ENCODE measurements at regions not wholly inside any gene's neighbourhood (a gene's known extent, or its start where the extent isn't known, plus 50 kb on each side); places are given as distances from the start of the nearest gene placed in this dataset.
"Not testable (repeated sequence)": the region's sequence is repeated elsewhere in the genome, so short reads cannot be mapped to it uniquely, and the experiment has no call there.

GRCh38 chr2:192448881-192449280 lies 254.1 kb upstream of the TMEFF2 start:
- ATAC-seq (replicated peaks), result no peak
- H3K27me3 Mint-ChIP-seq, result no peaks in the 10 kb centered on the region
- H3K27ac Mint-ChIP-seq, result no peak overlapping the region
- no peaks in the 10 kb centered on the region for H3K4me1 Mint-ChIP-seq
- no peak overlapping the region for H3K4me3 Mint-ChIP-seq
- peaks cover 0 to 2% of the 10 kb centered on the region in 2 donors for H3K9me3 Mint-ChIP-seq
- DNase-seq, result no peak
- H3K36me3 Mint-ChIP-seq, result no peaks in the 10 kb centered on the region

- no peaks in the 10 kb centered on the region for H3K9me3 Mint-ChIP-seq
- H3K36me3 Mint-ChIP-seq, result no peaks in the 10 kb centered on the region
- no peak overlapping the region for H3K27ac Mint-ChIP-seq
- no peaks in the 10 kb centered on the region for H3K4me1 Mint-ChIP-seq
- no peak overlapping the region for H3K4me3 Mint-ChIP-seq
- H3K27me3 Mint-ChIP-seq, result no peaks in the 10 kb centered on the region
- ATAC-seq (replicated peaks), result no peak
- DNase-seq, result no peak
These were observed 249.6 kb upstream of the TMEFF2 start for GRCh38 chr2:192444286-192444838.

- Mint-ChIP-seq H3K4me1 (no peaks in the 10 kb centered on the region), H3K9me3 (no peaks in the 10 kb centered on the region), H3K27me3 (no peaks in the 10 kb centered on the region), H3K27ac (no peak overlapping the region), H3K36me3 (no peaks in the 10 kb centered on the region), H3K4me3 (no peak overlapping the region)
- ATAC-seq (replicated peaks), result no peak
- DNase-seq, result no peak
These were observed 249.1 kb upstream of the TMEFF2 start for GRCh38 chr2:192443831-192444230.

DNA sequence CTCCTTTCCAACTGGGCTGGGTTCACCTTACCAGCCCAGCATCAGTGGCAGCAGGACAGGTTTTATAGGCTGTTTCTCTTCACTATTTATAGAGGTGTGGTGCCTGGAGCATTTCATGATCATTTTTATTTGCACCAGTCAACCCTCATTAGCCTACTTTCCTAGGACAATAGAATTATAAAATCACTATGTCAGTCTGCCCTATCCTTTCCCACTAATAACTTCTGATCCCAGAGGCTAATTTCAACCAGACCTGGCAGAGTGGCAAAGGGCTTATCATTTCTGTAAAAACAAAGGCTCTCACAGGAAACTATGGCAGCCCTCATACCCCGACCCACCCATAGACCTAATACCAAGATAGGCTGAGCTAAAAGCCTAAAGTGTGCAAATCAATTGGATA lies 243.5 kb upstream of the TMEFF2 start:
- Mint-ChIP-seq H3K4me1 (no peaks in the 10 kb centered on the region), H3K27ac (no peak overlapping the region), H3K27me3 (no peaks in the 10 kb centered on the region), H3K9me3 (no peaks in the 10 kb centered on the region), H3K4me3 (no peak overlapping the region), H3K36me3 (no peaks in the 10 kb centered on the region)
- DNase-seq, result no peak
- no peak for ATAC-seq (replicated peaks)

DNA sequence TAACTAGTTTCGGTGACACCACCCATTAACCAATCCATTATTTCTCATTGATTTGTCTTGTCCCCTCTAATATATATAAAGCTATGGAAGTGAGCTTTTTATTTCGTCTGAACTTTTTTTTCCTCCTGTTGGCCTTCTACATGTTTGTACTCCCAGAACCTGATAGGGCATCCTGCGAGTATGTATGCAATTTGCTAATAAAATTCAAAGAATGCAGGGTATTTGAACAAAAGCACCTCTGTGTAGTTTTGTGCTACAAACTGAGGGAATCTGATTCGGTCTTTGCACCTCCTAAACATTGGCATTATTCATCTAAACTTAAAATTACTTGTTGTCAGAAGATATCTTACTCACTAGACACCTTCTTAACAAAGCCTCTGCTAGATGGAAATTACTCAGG lies 242.9 kb upstream of the TMEFF2 start:
- DNase-seq (no peak), ATAC-seq (replicated peaks) (no peak)
- no peak overlapping the region for H3K27ac Mint-ChIP-seq
- no peaks in the 10 kb centered on the region for H3K4me1 Mint-ChIP-seq
- H3K4me3 Mint-ChIP-seq, result no peak overlapping the region
- no peaks in the 10 kb centered on the region for H3K9me3 Mint-ChIP-seq
- no peaks in the 10 kb centered on the region for H3K27me3 Mint-ChIP-seq
- no peaks in the 10 kb centered on the region for H3K36me3 Mint-ChIP-seq

- Mint-ChIP-seq H3K27ac (no peak overlapping the region), H3K36me3 (no peaks in the 10 kb centered on the region), H3K4me1 (no peaks in the 10 kb centered on the region), H3K4me3 (no peak overlapping the region), H3K27me3 (no peaks in the 10 kb centered on the region), H3K9me3 (peaks cover 0 to 2% of the 10 kb centered on the region in 2 donors)
- DNase-seq (no peak), ATAC-seq (replicated peaks) (no peak)
These were observed 229.5 kb upstream of the TMEFF2 start for GRCh38 chr2:192424243-192424642.

- Mint-ChIP-seq H3K9me3 (peaks cover 2 to 5% of the 10 kb centered on the region in 2 donors), H3K27ac (no peak overlapping the region), H3K4me1 (no peaks in the 10 kb centered on the region), H3K27me3 (no peaks in the 10 kb centered on the region), H3K4me3 (no peak overlapping the region), H3K36me3 (no peaks in the 10 kb centered on the region)
- ATAC-seq (replicated peaks) (no peak), DNase-seq (no peak)
These were observed 225.1 kb upstream of the TMEFF2 start for GRCh38 chr2:192419786-192420185.

DNA sequence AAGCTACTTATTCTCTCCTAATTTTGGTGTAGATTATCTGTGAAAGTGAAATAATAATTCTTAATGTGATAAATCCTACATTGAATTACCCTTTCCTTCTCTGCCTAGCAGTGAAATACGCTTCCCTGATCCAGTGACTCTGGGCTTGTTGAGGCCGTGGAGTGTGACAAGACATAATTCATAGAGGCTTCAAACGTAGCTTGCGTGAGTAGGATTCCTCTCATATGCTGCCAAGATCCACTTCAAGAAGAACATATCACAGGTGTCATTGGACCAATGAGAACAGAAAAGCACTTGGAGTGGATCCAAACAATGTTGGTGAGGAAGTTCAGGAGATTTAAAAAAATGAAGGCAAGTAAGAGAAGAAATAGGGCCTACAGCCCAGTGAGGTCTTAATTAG lies 221.3 kb upstream of the TMEFF2 start:
- Mint-ChIP-seq H3K9me3 (peaks cover 2 to 5% of the 10 kb centered on the region in 2 donors), H3K27ac (no peak overlapping the region), H3K36me3 (no peaks in the 10 kb centered on the region), H3K4me3 (no peak overlapping the region), H3K4me1 (no peaks in the 10 kb centered on the region), H3K27me3 (no peaks in the 10 kb centered on the region)
- ATAC-seq (replicated peaks) (no peak), DNase-seq (no peak)

DNA sequence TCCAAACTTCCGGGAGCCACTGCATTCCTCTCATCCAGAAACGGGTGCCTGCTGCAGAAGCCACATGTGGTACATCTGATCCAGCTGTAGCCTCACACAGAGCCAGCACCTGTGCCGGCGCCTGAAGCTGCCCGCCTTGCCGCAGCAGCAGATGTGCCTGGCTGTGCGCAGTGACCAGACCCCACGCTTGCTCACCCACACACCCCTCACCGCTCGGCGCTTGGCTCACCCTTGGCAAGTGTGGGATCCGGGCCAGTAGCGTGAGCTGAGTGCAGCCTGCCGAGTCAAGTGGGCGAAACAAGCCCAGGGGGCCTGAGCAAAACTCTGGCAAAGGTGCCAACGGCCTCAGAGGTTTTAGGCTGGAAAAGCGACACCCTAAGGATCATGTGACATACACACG lies 220.1 kb upstream of the TMEFF2 start:
- ATAC-seq (replicated peaks) (no peak), DNase-seq (no peak)
- no peaks in the 10 kb centered on the region for H3K4me1 Mint-ChIP-seq
- no peak overlapping the region for H3K4me3 Mint-ChIP-seq
- H3K9me3 Mint-ChIP-seq, result peaks cover 0 to 5% of the 10 kb centered on the region in 2 donors
- H3K27me3 Mint-ChIP-seq, result no peaks in the 10 kb centered on the region
- H3K36me3 Mint-ChIP-seq, result no peaks in the 10 kb centered on the region
- H3K27ac Mint-ChIP-seq, result no peak overlapping the region

GRCh38 chr2:192413812-192414681 lies 219.3 kb upstream of the TMEFF2 start:
- no peak for DNase-seq
- ATAC-seq (replicated peaks), result no peak
- Mint-ChIP-seq H3K9me3 (peaks cover 0 to 5% of the 10 kb centered on the region in 2 donors), H3K36me3 (no peaks in the 10 kb centered on the region), H3K4me1 (no peaks in the 10 kb centered on the region), H3K27ac (no peak overlapping the region), H3K4me3 (no peak overlapping the region), H3K27me3 (no peaks in the 10 kb centered on the region)

GRCh38 chr2:192412866-192413265 lies 218.1 kb upstream of the TMEFF2 start:
- not testable (repeated sequence) for H3K27ac Mint-ChIP-seq; H3K27me3 Mint-ChIP-seq; DNase-seq; H3K4me1 Mint-ChIP-seq; H3K9me3 Mint-ChIP-seq; H3K4me3 Mint-ChIP-seq; ATAC-seq (replicated peaks); H3K36me3 Mint-ChIP-seq

DNA sequence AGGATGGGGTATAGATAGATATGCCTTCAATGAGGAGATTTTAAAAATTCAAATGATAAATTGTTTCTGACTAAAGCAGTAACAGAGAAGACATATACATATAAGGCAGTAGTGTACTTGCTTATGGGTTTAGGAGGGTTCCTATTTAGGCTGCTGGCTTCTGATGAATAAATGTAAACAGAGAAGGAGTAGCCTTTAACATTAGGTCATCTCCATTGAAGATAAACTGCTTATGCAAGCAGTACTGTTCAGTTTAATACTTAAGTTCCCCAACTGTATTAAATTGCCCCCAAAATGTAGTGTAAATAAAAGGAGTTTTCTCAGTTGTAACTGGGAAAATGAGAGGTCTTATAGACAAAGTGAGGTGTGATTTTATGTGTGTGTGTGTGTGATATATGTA lies 217.7 kb upstream of the TMEFF2 start:
- ATAC-seq (replicated peaks) (no peak), DNase-seq (no peak)
- no peaks in the 10 kb centered on the region for H3K36me3 Mint-ChIP-seq
- H3K4me3 Mint-ChIP-seq, result no peak overlapping the region
- no peak overlapping the region for H3K27ac Mint-ChIP-seq
- no peaks in the 10 kb centered on the region for H3K27me3 Mint-ChIP-seq
- H3K4me1 Mint-ChIP-seq, result no peaks in the 10 kb centered on the region
- no peaks in the 10 kb centered on the region for H3K9me3 Mint-ChIP-seq

DNA sequence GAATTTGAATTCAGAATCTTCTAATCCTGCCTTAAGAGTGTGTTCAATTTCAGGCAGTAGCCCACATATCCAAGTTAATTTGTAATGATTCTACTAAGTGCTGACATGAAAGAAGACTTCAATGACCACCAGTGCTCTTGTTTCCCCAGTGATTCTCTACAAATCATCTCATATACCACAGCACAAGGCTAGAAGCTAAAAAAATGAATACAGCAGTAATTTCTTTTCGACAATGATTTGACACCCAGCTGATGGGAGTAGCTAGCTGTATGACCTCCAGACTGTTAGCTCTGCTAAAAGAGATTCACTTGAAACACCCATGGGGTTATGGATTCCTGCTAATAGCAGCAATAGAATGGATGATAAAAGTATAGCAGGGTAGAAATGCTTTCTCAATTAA lies 217.0 kb upstream of the TMEFF2 start:
- Mint-ChIP-seq H3K4me3 (no peak overlapping the region), H3K36me3 (no peaks in the 10 kb centered on the region), H3K27me3 (no peaks in the 10 kb centered on the region), H3K9me3 (no peaks in the 10 kb centered on the region), H3K4me1 (no peaks in the 10 kb centered on the region), H3K27ac (no peak overlapping the region)
- no peak for ATAC-seq (replicated peaks)
- DNase-seq, result no peak

DNA sequence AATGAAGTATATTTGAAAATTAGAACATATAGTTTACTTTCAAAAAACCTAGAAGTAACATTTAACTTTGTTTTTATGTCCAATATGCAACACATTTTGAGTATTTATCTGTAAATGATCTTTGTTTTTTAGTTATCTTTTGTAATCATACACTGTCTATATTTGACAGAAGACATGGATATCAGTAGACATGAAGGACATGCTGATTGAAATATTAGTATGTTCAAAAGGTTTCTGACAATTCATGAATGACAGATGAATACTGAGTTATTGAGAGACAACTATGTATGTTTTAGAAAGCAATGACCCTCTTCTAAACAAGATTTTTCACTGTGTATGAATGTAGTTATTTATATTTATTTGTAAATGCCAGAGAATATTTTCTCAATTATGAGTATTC lies 215.6 kb upstream of the TMEFF2 start:
- H3K4me1 Mint-ChIP-seq, result no peaks in the 10 kb centered on the region
- ATAC-seq (replicated peaks) (no peak), DNase-seq (no peak)
- H3K9me3 Mint-ChIP-seq, result no peaks in the 10 kb centered on the region
- H3K36me3 Mint-ChIP-seq, result no peaks in the 10 kb centered on the region
- no peak overlapping the region for H3K4me3 Mint-ChIP-seq
- no peaks in the 10 kb centered on the region for H3K27me3 Mint-ChIP-seq
- H3K27ac Mint-ChIP-seq, result no peak overlapping the region

DNA sequence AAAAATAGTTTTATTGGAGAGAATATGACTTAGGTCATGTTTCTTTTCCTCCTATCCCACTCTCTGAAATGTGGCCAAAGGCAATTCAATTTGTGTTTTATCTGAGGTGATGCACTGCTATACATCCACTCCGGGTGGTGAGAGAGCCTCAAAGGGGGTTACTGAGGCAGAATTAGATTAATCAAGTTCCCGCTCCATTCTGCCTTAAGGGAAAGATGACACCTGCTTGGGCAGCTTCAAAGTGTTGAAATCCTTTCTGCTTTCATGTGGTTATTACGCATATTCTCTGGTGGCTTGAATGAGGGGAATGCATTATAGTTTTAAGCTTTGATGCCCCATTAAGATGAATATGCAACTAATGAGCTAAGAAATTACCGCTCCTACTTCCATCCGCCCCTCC lies 213.0 kb upstream of the TMEFF2 start:
- Mint-ChIP-seq H3K27ac (no peak overlapping the region), H3K4me3 (no peak overlapping the region), H3K4me1 (no peaks in the 10 kb centered on the region), H3K36me3 (no peaks in the 10 kb centered on the region), H3K27me3 (no peaks in the 10 kb centered on the region), H3K9me3 (no peaks in the 10 kb centered on the region)
- ATAC-seq (replicated peaks) (no peak), DNase-seq (no peak)
